ENCODE measurements at regions not wholly inside any gene's neighbourhood (a gene's known extent, or its start where the extent isn't known, plus 50 kb on each side); places are given as distances from the start of the nearest gene placed in this dataset.

GRCh38 chr13:33694546-33694945 is 123.4 kb upstream of the RFC3 start:
- H3K4me3 ChIP-seq (ENCODE audit: control insufficient read depth, low read depth, low read length), result no peak overlapping the region
- DNase-seq (ENCODE audit: low read depth), result no peak
- no peak for TF ChIP-seq CTCF (IDR thresholded peaks at IDR 0.05; ENCODE audit: control insufficient read depth, insufficient read depth, low read depth, low read length, missing control alignments)

- no peak for DNase-seq (ENCODE audit: low read depth)
- TF ChIP-seq CTCF (IDR thresholded peaks at IDR 0.05; ENCODE audit: control insufficient read depth, insufficient read depth, low read depth, low read length, missing control alignments), result no peak
Observed at GRCh38 chr13:33696530-33696929, 121.4 kb upstream of the RFC3 start.

GRCh38 chr13:33697926-33698325 is 120.0 kb upstream of the RFC3 start:
- no peak overlapping the region for H3K4me3 ChIP-seq (ENCODE audit: control insufficient read depth, low read depth, low read length)
- DNase-seq (ENCODE audit: low read depth), result no peak
- no peak for TF ChIP-seq CTCF (IDR thresholded peaks at IDR 0.05; ENCODE audit: control insufficient read depth, insufficient read depth, low read depth, low read length, missing control alignments)

More at GRCh38 chr13:33696530-33696929, 121.4 kb upstream of the RFC3 start:
- no peak overlapping the region for H3K4me3 ChIP-seq (ENCODE audit: control insufficient read depth, low read depth, low read length)

GRCh38 chr13:33707449-33707848 is 110.5 kb upstream of the RFC3 start:
- DNase-seq (ENCODE audit: low read depth), result no peak
- no peak overlapping the region for H3K4me3 ChIP-seq (ENCODE audit: control insufficient read depth, low read depth, low read length)
- no peak for TF ChIP-seq CTCF (IDR thresholded peaks at IDR 0.05; ENCODE audit: control insufficient read depth, insufficient read depth, low read depth, low read length, missing control alignments)

GRCh38 chr13:33710924-33711323 is 107.0 kb upstream of the RFC3 start:
- H3K4me3 ChIP-seq (ENCODE audit: control insufficient read depth, low read depth, low read length), result no peak overlapping the region
- TF ChIP-seq CTCF (IDR thresholded peaks at IDR 0.05; ENCODE audit: control insufficient read depth, insufficient read depth, low read depth, low read length, missing control alignments), result no peak
- DNase-seq (ENCODE audit: low read depth), result no peak

- no peak for DNase-seq (ENCODE audit: low read depth)
- no peak overlapping the region for H3K4me3 ChIP-seq (ENCODE audit: control insufficient read depth, low read depth, low read length)
- TF ChIP-seq CTCF (IDR thresholded peaks at IDR 0.05; ENCODE audit: control insufficient read depth, insufficient read depth, low read depth, low read length, missing control alignments), result no peak
Observed at GRCh38 chr13:33711436-33711835, 106.5 kb upstream of the RFC3 start.

- no peak for DNase-seq (ENCODE audit: low read depth)
- no peak for TF ChIP-seq CTCF (IDR thresholded peaks at IDR 0.05; ENCODE audit: control insufficient read depth, insufficient read depth, low read depth, low read length, missing control alignments)
- no peak overlapping the region for H3K4me3 ChIP-seq (ENCODE audit: control insufficient read depth, low read depth, low read length)
Observed at GRCh38 chr13:33717775-33718174, 100.2 kb upstream of the RFC3 start.
